HG02840 (cell line): ENCODE measurements at regions not wholly inside any gene's neighbourhood (a gene's known extent, or its start where the extent isn't known, plus 50 kb on each side); places are given as distances from the start of the nearest gene placed in this dataset.
A peak's percentile ranks its signal among the peaks of the same experiment; 100 is the strongest.

Experiments used
- ATAC-seq: cut with Tn5 transposase; IDR thresholded peaks from one replicate; pipeline ENCODE4 v1.9.1; 2021; ENCODE audit warnings: mild to moderate bottlenecking, moderate library complexity, moderate number of reproducible peaks; ENCODE audit not compliant: unreplicated experiment, low FRiP score

- ATAC-seq = no peak
Observed at GRCh38 chr2:16615687-16616615, 49.7 kb downstream of the CYRIA start.

DNA sequence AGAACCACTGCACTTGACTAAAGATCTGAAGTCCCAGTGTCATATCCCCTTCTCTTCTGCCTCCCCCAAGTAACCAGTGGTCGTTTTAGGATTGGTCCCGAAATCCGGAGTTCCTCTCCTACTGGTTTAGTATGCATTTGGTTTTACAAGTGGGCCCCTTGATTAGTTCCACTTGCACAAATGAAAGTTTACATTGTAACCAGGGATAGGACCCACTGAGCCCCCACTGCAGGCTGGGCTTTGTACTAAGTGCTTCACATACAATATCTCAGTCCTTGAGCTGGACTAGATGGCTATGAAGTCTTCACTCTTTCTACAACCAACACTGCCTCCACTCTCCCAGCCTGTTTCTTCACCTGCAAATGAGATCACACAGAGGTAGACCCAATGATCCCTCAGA, 50.4 kb downstream of the CYRIA start:
- no peak for ATAC-seq

DNA sequence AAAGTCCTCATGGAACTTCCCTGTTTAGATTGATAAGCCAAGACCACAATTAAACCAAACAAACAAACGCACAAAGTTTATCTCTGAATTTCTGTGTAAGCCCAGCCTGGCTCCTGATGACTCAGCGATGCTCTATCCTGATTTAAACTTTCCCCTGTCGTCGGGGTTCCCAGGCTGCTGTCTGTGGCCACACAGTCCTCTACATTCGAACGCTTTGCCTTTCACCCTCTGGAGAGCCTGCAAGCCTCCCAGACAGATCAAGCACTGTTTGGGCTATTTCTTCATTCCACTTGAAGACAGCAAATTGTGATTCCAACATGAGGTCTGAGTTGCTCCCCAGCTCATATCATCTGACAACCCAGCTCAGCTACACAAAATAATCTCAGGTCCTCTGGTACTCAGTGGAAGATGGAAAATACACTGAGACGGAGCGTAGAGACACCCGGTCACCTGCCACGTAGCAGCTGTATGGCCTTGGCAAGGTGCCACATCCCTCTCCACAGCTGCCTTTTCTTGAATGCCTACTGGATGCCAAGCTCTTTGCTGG, 51.2 kb downstream of the CYRIA start:
- ATAC-seq = no peak

- no peak for ATAC-seq
Observed at GRCh38 chr2:16613539-16614011, 52.1 kb downstream of the CYRIA start.

GRCh38 chr2:16612490-16612889, 53.1 kb downstream of the CYRIA start:
- no peak for ATAC-seq

- ATAC-seq = no peak
Observed at GRCh38 chr2:16609786-16610185, 55.8 kb downstream of the CYRIA start.

DNA sequence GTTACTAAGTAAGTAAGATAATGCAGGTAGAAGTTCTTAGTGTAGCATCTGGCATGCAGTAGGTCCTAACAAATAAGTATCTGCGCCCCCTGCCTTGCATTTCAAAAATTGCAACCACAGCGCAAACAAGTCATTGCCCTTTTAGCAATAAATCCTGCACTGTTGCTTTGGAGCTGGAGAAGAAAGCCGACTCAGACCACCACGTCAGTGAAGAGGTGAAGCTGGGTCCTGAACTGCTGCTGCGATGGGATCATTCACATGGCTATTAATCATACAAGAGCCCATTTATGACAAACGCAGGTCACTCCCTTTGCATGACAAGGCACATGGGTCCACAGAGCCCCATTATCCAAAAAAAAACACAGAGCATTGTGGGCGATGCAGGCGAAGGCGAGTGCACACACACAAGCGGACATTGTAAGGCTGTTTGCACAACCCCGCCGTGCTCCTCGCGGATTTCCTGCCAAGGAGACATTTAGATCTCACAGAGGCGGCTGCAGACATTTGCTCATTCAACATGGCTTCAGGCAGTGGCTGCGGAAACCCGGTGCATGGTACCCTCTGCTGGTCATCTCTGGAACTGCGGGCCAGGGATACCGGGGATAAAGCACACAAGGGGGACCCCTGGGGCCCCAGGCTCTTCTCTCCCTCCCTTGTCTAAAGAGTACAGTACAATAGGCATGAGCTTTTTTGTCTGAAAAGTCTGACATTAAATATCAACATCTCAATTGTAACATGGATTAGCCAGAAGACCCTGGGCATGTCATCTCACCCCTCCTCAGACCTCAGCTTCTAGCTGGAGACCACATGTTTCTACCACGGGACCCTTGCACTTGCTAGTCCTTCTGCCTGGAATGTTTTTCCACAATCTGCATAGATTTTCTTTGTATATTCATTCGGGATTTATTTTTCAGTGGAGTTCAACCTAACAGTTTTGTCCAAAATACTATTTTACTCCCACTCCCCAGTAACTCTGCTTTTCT, 56.7 kb downstream of the CYRIA start:
- ATAC-seq = peak; percentile 91

DNA sequence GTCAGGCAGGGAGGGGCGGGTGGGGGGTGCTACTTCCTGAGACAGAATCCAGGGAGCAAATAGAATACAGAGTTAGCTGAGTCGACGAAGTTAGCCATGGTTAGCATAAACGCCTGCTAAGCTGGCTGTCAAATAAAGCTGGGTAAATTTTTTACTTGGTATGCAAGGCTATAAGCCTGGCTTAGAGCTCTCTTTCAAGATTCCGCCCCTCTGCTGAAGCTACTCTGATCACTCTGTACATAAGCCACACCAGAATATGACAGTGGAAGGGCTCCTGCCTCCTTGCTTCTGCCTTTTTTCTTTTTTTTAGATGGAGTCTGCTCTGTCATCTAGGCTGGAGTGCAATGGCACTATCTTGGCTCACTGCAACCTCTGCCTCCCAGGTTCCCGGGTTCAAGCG, 58.3 kb downstream of the CYRIA start:
- no peak for ATAC-seq

- no peak for ATAC-seq
Observed at GRCh38 chr2:16604236-16604635, 61.4 kb downstream of the CYRIA start.

DNA sequence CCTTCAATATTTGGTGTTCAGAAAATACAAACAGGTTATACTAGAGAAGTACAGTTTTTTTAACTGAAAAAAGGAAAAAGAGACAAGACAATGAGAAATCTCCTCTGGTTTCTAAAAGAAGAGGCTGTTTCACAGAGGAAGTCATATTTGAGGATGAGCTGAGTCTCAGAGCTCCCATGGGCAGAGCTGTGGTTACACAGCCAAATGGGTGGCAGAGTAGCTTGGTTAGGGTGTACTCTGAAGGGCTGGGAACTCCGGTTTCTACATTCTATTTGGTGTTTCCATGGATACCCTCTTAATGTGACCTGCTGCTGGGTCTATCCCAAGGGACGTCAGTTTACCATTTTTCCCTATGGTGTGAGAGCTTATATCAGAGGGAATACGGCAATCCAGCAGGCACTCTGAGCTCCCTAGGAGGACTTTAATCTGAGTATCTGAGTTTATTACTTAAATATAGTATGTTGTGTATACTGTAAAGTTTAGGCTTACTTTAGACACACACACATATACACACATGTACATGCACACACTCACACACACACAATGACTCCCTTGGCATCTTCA, 74.2 kb downstream of the CYRIA start:
- ATAC-seq = no peak

DNA sequence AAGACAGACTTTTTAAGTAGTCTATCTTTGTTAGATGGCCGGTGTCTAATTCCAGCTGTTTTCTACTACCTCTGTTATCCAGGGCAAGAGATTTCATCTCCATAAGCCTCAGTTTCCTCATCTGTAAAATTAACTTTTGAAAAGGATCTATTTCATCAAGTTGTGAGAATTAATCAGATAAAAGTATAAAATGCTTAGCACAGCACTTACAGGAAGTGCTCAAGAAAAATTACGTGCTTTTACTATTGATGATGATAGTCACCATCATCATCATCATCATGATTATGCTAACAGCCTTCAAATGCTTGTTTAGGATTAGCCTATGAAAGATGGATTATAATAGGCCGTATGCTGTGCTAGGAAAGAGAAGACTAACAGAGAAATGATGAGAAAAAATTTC, 76.2 kb downstream of the CYRIA start:
- no peak for ATAC-seq

DNA sequence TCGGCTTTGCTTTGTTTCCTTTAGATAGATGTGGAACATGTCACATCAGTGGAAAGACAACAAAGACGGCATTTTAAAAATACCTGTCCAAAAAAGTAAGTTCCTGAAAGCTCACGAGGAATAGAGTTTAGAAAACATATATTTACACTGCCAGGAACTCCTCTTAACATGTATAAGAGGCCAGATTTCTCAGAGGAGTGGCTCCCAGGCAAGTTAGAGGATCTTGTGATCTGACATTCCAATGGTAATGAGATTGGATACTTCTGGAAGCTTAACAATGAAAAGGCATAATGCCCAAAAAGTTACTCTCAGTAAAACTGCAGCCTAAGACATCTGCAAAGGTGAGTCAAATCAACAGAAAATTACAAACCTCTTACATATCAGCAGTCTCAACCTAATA, 77.1 kb downstream of the CYRIA start:
- ATAC-seq = no peak

DNA sequence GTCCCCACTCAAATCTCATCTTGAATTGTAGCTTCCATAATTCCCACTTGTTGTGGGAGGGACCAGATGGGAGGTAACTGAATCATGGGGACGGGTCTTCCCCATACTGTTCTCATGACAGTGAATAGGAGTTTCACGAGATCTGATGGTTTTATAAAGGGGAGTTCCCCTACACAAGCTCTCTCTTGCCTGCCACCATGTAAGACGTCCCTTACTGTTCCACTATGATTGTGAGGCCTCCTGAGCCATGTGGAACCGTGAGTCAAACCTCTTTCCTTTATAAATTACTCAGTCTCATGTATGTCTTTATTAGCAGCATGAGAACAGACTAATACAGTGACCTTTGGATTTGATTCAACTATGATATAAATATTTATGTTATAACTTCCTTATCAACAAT, 78.0 kb downstream of the CYRIA start:
- ATAC-seq = no peak

DNA sequence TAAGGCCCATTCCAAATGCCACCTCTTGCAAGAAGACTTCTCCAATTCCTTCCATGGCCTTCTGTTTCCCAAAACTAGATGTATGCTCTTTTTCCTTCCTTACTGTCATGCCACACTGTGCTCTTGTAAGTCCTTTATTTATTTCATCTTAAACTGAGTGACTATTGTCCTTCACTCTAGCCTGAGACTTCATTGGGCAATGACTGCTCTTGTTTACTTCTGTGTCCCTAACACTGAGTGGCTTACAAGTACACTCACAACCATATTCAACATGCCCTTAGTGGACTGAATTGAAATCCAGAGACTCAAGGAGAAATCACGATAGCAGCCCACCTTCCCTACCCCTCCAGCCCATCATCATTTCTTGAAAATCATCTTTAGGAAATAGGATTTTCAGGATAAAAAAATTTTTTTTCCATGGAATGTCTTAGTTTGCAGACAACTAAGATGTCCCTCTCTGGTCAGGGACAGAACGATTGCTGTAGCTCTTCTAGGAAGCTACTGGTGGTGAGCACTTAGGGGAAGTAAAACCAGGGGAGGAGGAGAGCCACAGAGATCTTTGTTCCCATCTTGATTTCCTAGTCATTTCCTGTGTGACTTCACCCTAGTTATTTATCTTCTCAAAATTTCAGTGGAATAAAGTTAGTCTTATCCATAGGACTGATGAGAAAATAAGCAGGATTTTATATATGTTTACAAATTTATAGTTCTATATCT, 80.7 kb downstream of the CYRIA start:
- ATAC-seq = no peak

DNA sequence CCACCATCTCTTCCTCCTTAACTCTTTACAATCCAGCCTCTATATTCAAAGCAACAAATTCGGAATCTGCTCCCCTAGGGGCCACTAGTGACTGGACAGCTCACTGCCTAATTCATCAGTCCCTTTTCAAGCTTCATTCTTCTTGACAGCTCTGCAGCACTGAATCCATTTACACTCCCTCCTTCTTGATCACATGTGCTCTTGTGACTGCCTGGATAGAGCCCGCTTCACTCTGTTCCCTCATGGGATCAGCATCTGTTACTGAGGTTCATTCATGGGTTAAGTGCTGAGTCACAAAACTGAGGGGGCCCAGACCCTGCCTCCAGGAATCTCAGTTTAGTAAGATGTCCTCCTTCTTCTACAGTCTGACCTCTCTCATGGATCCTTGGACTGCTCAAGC, 81.5 kb downstream of the CYRIA start:
- no peak for ATAC-seq

DNA sequence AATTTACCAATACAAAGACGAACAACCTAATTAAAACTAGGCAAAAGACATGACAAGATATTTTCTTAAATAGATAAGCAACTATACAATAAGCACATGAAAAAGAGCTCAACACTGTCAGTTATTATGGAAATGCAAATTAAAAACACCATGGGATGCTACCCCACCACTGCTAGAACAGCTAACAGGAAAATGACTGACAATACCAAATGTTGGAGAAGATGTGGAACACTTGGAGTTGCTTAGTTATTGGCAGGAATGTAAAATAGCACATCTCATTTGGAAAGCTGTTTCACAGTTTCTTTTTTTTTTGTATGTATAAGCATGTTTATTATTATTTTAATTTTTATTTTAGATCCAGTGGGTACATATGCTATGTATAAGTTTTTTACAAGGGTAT, 84.4 kb downstream of the CYRIA start:
- no peak for ATAC-seq

DNA sequence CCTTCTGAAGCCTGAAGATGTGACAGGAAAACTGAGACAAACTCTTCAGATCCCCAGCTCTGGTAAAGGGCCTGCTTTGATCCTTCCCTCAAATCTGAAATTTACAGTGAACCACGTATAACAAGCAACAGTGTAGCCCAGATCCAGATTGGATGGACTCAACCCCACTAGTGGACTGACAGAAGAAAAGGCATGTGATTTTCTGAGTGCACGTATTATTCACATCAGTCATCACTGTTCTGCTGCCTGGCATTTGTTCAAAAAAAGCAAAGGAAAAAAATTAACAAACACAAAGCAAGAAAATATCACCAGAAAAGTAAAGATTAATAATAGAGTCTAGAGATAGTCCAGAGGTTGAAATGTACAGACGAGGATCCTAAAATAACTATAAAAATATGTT, 87.6 kb downstream of the CYRIA start:
- no peak for ATAC-seq

GRCh38 chr2:16570516-16570915, 95.1 kb downstream of the CYRIA start:
- no peak for ATAC-seq

GRCh38 chr2:16568998-16569784, 96.4 kb downstream of the CYRIA start:
- ATAC-seq = no peak
